ENCODE measurements at regions not wholly inside any gene's neighbourhood (a gene's known extent, or its start where the extent isn't known, plus 50 kb on each side); places are given as distances from the start of the nearest gene placed in this dataset.

- no peaks in the 10 kb centered on the region; the same call in 1 of the 2 replicates for H3K79me2 ChIP-seq (ENCODE audit: insufficient read depth, low read length)
- ChIA-PET RAD21 (ENCODE audit: low non-redundant PET in 1 of 2, low total read pairs in 2 of 2, uncharacterized antibody in 2 of 2, unreplicated experiment in 2 of 2) (no interaction called here), CTCF (no interaction called here), POLR2A (no interaction called here)
- no peaks in the 10 kb centered on the region for H3K4me1 ChIP-seq (ENCODE audit: control insufficient read depth in 1 of 2, insufficient read depth in 2 of 2, low read length in 2 of 2)
- no TSS peak for BruUV-seq (replicated peaks)
- ATAC-seq (no peak), DNase-seq (ENCODE audit: low read depth, low spot score) (no peak)
- intact Hi-C loops (cut with micrococcal nuclease): no loop called here
- TF ChIP-seq, protein P1, sequence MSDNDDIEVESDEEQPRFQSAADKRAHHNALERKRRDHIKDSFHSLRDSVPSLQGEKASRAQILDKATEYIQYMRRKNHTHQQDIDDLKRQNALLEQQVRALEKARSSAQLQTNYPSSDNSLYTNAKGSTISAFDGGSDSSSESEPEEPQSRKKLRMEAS (IDR thresholded peaks at IDR 0.05): no peak
- TF ChIP-seq RAD21 (IDR thresholded peaks at IDR 0.05; ENCODE audit: low read depth) (no peak), SRF (IDR thresholded peaks at IDR 0.05; ENCODE audit: low read depth) (no peak), YY1 (IDR thresholded peaks at IDR 0.05; ENCODE audit: extremely low read depth, insufficient replicate concordance, low read depth, low read length) (no peak), SIN3A (IDR thresholded peaks at IDR 0.05; ENCODE audit: low read depth) (no peak), REST (IDR thresholded peaks at IDR 0.05; ENCODE audit: low read depth) (no peak)
- no peaks in the 10 kb centered on the region for H3K36me3 ChIP-seq (ENCODE audit: control insufficient read depth in 1 of 2, insufficient read depth in 2 of 2, low read length in 2 of 2)
- no peak overlapping the region for H2AFZ ChIP-seq (ENCODE audit: low read depth, low read length, poor library complexity, severe bottlenecking)
- H3K9me2 ChIP-seq (ENCODE audit: insufficient read depth): no peaks in the 10 kb centered on the region
- H3K9me3 ChIP-seq (ENCODE audit: control insufficient read depth in 1 of 2, insufficient read depth in 1 of 2, low read depth in 1 of 2, low read length in 2 of 2): no peaks in the 10 kb centered on the region
- H3K4me3 ChIP-seq (replicated peaks in 1 of 2; ENCODE audit: low read depth in 1 of 2, low read length in 2 of 2): no peak overlapping the region
- no peak overlapping the region for H3K9ac ChIP-seq (ENCODE audit: low read length)
- 0 out of 2 replicates have a peak, but pooled peaks cover 3% of the 10 kb centered on the region for H3K27me3 ChIP-seq (ENCODE audit: insufficient read depth, low read length)
- no peaks in the 10 kb centered on the region for H4K20me1 ChIP-seq (ENCODE audit: insufficient read depth)
- no peak overlapping the region for H3K27ac ChIP-seq (ENCODE audit: low read depth, low read length)
- no peak overlapping the region for H3K4me2 ChIP-seq (ENCODE audit: low read length)
Measured at GRCh38 chr22:49555526-49555925, 272.1 kb downstream of the BRD1 start.

- ChIA-PET POLR2A (no interaction called here), CTCF (no interaction called here), RAD21 (ENCODE audit: low non-redundant PET in 1 of 2, low total read pairs in 2 of 2, uncharacterized antibody in 2 of 2, unreplicated experiment in 2 of 2) (no interaction called here)
- Histone ChIP-seq H3K27ac (ENCODE audit: low read depth, low read length) (no peak overlapping the region), H3K36me3 (ENCODE audit: control insufficient read depth in 1 of 2, insufficient read depth in 2 of 2, low read length in 2 of 2) (no peaks in the 10 kb centered on the region), H3K9me3 (ENCODE audit: control insufficient read depth in 1 of 2, insufficient read depth in 1 of 2, low read depth in 1 of 2, low read length in 2 of 2) (no peaks in the 10 kb centered on the region), H3K4me2 (ENCODE audit: low read length) (no peak overlapping the region), H3K4me1 (ENCODE audit: control insufficient read depth in 1 of 2, insufficient read depth in 2 of 2, low read length in 2 of 2) (no peaks in the 10 kb centered on the region), H2AFZ (ENCODE audit: low read depth, low read length, poor library complexity, severe bottlenecking) (no peak overlapping the region), H4K20me1 (ENCODE audit: insufficient read depth) (no peaks in the 10 kb centered on the region), H3K9ac (ENCODE audit: low read length) (no peak overlapping the region), H3K27me3 (ENCODE audit: insufficient read depth, low read length) (0 out of 2 replicates have a peak, but pooled peaks cover 3% of the 10 kb centered on the region), H3K79me2 (ENCODE audit: insufficient read depth, low read length) (no peaks in the 10 kb centered on the region), H3K9me2 (ENCODE audit: insufficient read depth) (no peaks in the 10 kb centered on the region), H3K4me3 (replicated peaks in 1 of 2; ENCODE audit: low read depth in 1 of 2, low read length in 2 of 2) (no peak overlapping the region)
- ATAC-seq (no peak), DNase-seq (ENCODE audit: low read depth, low spot score) (no peak)
- intact Hi-C loops (cut with micrococcal nuclease): no loop called here
- no TSS peak for BruUV-seq (replicated peaks)
- no peak for TF ChIP-seq ELF1 (IDR thresholded peaks at IDR 0.05; ENCODE audit: borderline replicate concordance, low read depth)
- TF ChIP-seq ATF3 (IDR thresholded peaks at IDR 0.05): no peak
- TF ChIP-seq, protein P2, sequence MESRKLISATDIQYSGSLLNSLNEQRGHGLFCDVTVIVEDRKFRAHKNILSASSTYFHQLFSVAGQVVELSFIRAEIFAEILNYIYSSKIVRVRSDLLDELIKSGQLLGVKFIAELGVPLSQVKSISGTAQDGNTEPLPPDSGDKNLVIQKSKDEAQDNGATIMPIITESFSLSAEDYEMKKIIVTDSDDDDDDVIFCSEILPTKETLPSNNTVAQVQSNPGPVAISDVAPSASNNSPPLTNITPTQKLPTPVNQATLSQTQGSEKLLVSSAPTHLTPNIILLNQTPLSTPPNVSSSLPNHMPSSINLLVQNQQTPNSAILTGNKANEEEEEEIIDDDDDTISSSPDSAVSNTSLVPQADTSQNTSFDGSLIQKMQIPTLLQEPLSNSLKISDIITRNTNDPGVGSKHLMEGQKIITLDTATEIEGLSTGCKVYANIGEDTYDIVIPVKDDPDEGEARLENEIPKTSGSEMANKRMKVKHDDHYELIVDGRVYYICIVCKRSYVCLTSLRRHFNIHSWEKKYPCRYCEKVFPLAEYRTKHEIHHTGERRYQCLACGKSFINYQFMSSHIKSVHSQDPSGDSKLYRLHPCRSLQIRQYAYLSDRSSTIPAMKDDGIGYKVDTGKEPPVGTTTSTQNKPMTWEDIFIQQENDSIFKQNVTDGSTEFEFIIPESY (IDR thresholded peaks at IDR 0.05; ENCODE audit: extremely low read depth, insufficient replicate concordance, low read length): no peak
- TF ChIP-seq YY1 (IDR thresholded peaks at IDR 0.05; ENCODE audit: extremely low read depth, insufficient replicate concordance, low read depth, low read length): no peak
- TF ChIP-seq CEBPB (IDR thresholded peaks at IDR 0.05; ENCODE audit: low read depth): no peak
- TF ChIP-seq SP1 (IDR thresholded peaks at IDR 0.05; ENCODE audit: low read depth): no peak
- no peak for TF ChIP-seq EZH2phosphoT487 (IDR thresholded peaks at IDR 0.05; ENCODE audit: borderline replicate concordance)
- TF ChIP-seq POLR2A (IDR thresholded peaks at IDR 0.05; ENCODE audit: borderline replicate concordance, extremely low read depth, insufficient read depth, insufficient read length): no peak
- no peak for TF ChIP-seq EGR1 (IDR thresholded peaks at IDR 0.05; ENCODE audit: low read depth)
- TF ChIP-seq JUND (IDR thresholded peaks at IDR 0.05): no peak
- no peak for TF ChIP-seq TCF7L2 (IDR thresholded peaks at IDR 0.05; ENCODE audit: borderline replicate concordance, extremely low read depth, insufficient read depth, insufficient read length)
- TF ChIP-seq SRF (IDR thresholded peaks at IDR 0.05; ENCODE audit: low read depth): no peak
- TF ChIP-seq SIN3A (IDR thresholded peaks at IDR 0.05; ENCODE audit: low read depth): no peak
- TF ChIP-seq FOSL1 (IDR thresholded peaks at IDR 0.05; ENCODE audit: low read depth): no peak
Measured at GRCh38 chr22:49554741-49555140, 272.9 kb downstream of the BRD1 start.
